Right renal cortex interstitium (tissue), 3 donors: ENCODE measurements at regions not wholly inside any gene's neighbourhood (a gene's known extent, or its start where the extent isn't known, plus 50 kb on each side); places are given as distances from the start of the nearest gene placed in this dataset.
"Not testable (repeated sequence)": the region's sequence is repeated elsewhere in the genome, so short reads cannot be mapped to it uniquely, and the experiment has no call there.

Source experiments
- DNase-seq, 3 donors: peaks; one replicate each; pipeline ENCODE4 v3.0.0-alpha.2; 2013; ENCODE audit warnings: low read depth in 3 of 3, low spot score in 2 of 3

GRCh38 chrX:113391875-113392274, 551.2 kb upstream of the AMOT start:
- DNase-seq = no peak

- DNase-seq = no peak
These were observed 549.9 kb upstream of the AMOT start for GRCh38 chrX:113390531-113390930.

- DNase-seq = no peak
These were observed 549.2 kb upstream of the AMOT start for GRCh38 chrX:113389846-113390245.

GRCh38 chrX:113384628-113385027, 544.0 kb upstream of the AMOT start:
- DNase-seq = peak in 1 of 3 donors; percentile 0

- DNase-seq = not testable (repeated sequence)
These were observed 532.8 kb upstream of the AMOT start for GRCh38 chrX:113373421-113373820.

GRCh38 chrX:113370006-113370405, 529.4 kb upstream of the AMOT start:
- DNase-seq = no peak

GRCh38 chrX:113369056-113369455, 528.4 kb upstream of the AMOT start:
- no peak for DNase-seq

- DNase-seq = no peak
These were observed 512.5 kb upstream of the AMOT start for GRCh38 chrX:113353134-113353533.

- DNase-seq = no peak
These were observed 489.8 kb upstream of the AMOT start for GRCh38 chrX:113330416-113330815.

- DNase-seq = no peak
These were observed 475.3 kb upstream of the AMOT start for GRCh38 chrX:113315927-113316326.

GRCh38 chrX:113305496-113305895, 464.9 kb upstream of the AMOT start:
- DNase-seq = no peak

- no peak for DNase-seq
These were observed 459.9 kb upstream of the AMOT start for GRCh38 chrX:113300580-113300979.

GRCh38 chrX:113297437-113297836, 456.8 kb upstream of the AMOT start:
- DNase-seq = no peak

GRCh38 chrX:113289503-113289902, 448.9 kb upstream of the AMOT start:
- DNase-seq = no peak

GRCh38 chrX:113287761-113288160, 447.1 kb upstream of the AMOT start:
- DNase-seq = no peak

- DNase-seq = no peak
These were observed 435.2 kb upstream of the AMOT start for GRCh38 chrX:113275804-113276203.

- DNase-seq = no peak
These were observed 434.2 kb upstream of the AMOT start for GRCh38 chrX:113274791-113275190.

GRCh38 chrX:113274345-113274744, 433.7 kb upstream of the AMOT start:
- no peak for DNase-seq

GRCh38 chrX:113269203-113269602, 428.6 kb upstream of the AMOT start:
- no peak for DNase-seq

GRCh38 chrX:113260474-113260873, 419.8 kb upstream of the AMOT start:
- DNase-seq = no peak

GRCh38 chrX:113222305-113222704, 381.7 kb upstream of the AMOT start:
- DNase-seq = no peak

- DNase-seq = no peak
These were observed 371.4 kb upstream of the AMOT start for GRCh38 chrX:113212052-113212451.

- DNase-seq = no peak
These were observed 362.0 kb upstream of the AMOT start for GRCh38 chrX:113202601-113203000.

GRCh38 chrX:113195949-113196348, 355.3 kb upstream of the AMOT start:
- no peak for DNase-seq
